Muscle layer of duodenum (tissue), 2 donors: ENCODE measurements at regions not wholly inside any gene's neighbourhood (a gene's known extent, or its start where the extent isn't known, plus 50 kb on each side); places are given as distances from the start of the nearest gene placed in this dataset.

Experiments used
- H3K27ac ChIP-seq: one replicate; pipeline ENCODE4 v1.7.0; 2013; ENCODE audit warnings: mild to moderate bottlenecking, low read length
- H3K27me3 ChIP-seq: one replicate; pipeline ENCODE4 v1.7.0; 2013; ENCODE audit warnings: low read depth, mild to moderate bottlenecking, control low read depth, low read length
- H3K36me3 ChIP-seq, 2 donors: one replicate each; pipeline ENCODE4 v1.7.0; 2013; ENCODE audit warnings: low read length in 2 of 2, control low read depth in 1 of 2, mild to moderate bottlenecking in 1 of 2; ENCODE audit not compliant: insufficient read depth in 2 of 2, control insufficient read depth in 1 of 2
- H3K4me1 ChIP-seq, 2 donors: one replicate each; pipeline ENCODE4 v1.7.0; 2013; ENCODE audit warnings: low read length in 2 of 2, mild to moderate bottlenecking in 2 of 2, control low read depth in 1 of 2, moderate library complexity in 1 of 2; ENCODE audit not compliant: insufficient read depth in 2 of 2, control insufficient read depth in 1 of 2
- H3K4me3 ChIP-seq, 2 donors: one replicate each; pipeline ENCODE4 v1.7.0; 2013; ENCODE audit warnings: low read length in 2 of 2, low read depth in 1 of 2, mild to moderate bottlenecking in 1 of 2
- H3K9me3 ChIP-seq, 2 donors: one replicate each; pipeline ENCODE4 v1.7.0; 2013; ENCODE audit warnings: low read length in 2 of 2, control low read depth in 1 of 2, mild to moderate bottlenecking in 1 of 2; ENCODE audit not compliant: control insufficient read depth in 1 of 2
- donor health status: healthy.

GRCh38 chr13:88303157-88303556 lies 632.0 kb downstream of the SLITRK5 start:
- H3K4me3 ChIP-seq: no peak overlapping the region
- H3K36me3 ChIP-seq: no peaks in the 10 kb centered on the region
- no peaks in the 10 kb centered on the region for H3K4me1 ChIP-seq
- no peaks in the 10 kb centered on the region for H3K9me3 ChIP-seq
- H3K27ac ChIP-seq: no peak overlapping the region
- H3K27me3 ChIP-seq: no peaks in the 10 kb centered on the region

GRCh38 chr13:88303605-88304004 lies 632.4 kb downstream of the SLITRK5 start:
- no peak overlapping the region for H3K4me3 ChIP-seq
- no peak overlapping the region for H3K27ac ChIP-seq
- H3K4me1 ChIP-seq: no peaks in the 10 kb centered on the region
- no peaks in the 10 kb centered on the region for H3K27me3 ChIP-seq
- H3K36me3 ChIP-seq: no peaks in the 10 kb centered on the region
- no peaks in the 10 kb centered on the region for H3K9me3 ChIP-seq

- Histone ChIP-seq H3K27ac (no peak overlapping the region), H3K4me3 (no peak overlapping the region), H3K36me3 (no peaks in the 10 kb centered on the region), H3K27me3 (no peaks in the 10 kb centered on the region), H3K9me3 (no peaks in the 10 kb centered on the region), H3K4me1 (no peaks in the 10 kb centered on the region)
These were observed 643.3 kb downstream of the SLITRK5 start for GRCh38 chr13:88314496-88314895.

GRCh38 chr13:88329066-88329465 lies 657.9 kb downstream of the SLITRK5 start:
- Histone ChIP-seq H3K4me1 (no peaks in the 10 kb centered on the region), H3K4me3 (no peak overlapping the region), H3K36me3 (no peaks in the 10 kb centered on the region), H3K27me3 (no peaks in the 10 kb centered on the region), H3K9me3 (peaks cover 0 to 4% of the 10 kb centered on the region in 2 donors), H3K27ac (no peak overlapping the region)

GRCh38 chr13:88339271-88339741 lies 668.1 kb downstream of the SLITRK5 start:
- no peaks in the 10 kb centered on the region for H3K36me3 ChIP-seq
- H3K4me1 ChIP-seq: no peaks in the 10 kb centered on the region
- H3K27ac ChIP-seq: no peak overlapping the region
- no peak overlapping the region for H3K4me3 ChIP-seq
- no peaks in the 10 kb centered on the region for H3K9me3 ChIP-seq
- H3K27me3 ChIP-seq: no peaks in the 10 kb centered on the region

- H3K9me3 ChIP-seq: peaks cover 0 to 8% of the 10 kb centered on the region in 2 donors
- H3K27me3 ChIP-seq: no peaks in the 10 kb centered on the region
- no peak overlapping the region for H3K27ac ChIP-seq
- H3K4me1 ChIP-seq: no peaks in the 10 kb centered on the region
- no peak overlapping the region for H3K4me3 ChIP-seq
- no peaks in the 10 kb centered on the region for H3K36me3 ChIP-seq
These were observed 674.1 kb downstream of the SLITRK5 start for GRCh38 chr13:88345171-88345847.

- no peaks in the 10 kb centered on the region for H3K36me3 ChIP-seq
- H3K4me3 ChIP-seq: no peak overlapping the region
- H3K9me3 ChIP-seq: peaks cover 0 to 2% of the 10 kb centered on the region in 2 donors
- no peak overlapping the region for H3K27ac ChIP-seq
- H3K4me1 ChIP-seq: no peaks in the 10 kb centered on the region
- H3K27me3 ChIP-seq: no peaks in the 10 kb centered on the region
These were observed 689.6 kb downstream of the SLITRK5 start for GRCh38 chr13:88360761-88361160.

- Histone ChIP-seq H3K27ac (no peak overlapping the region), H3K36me3 (no peaks in the 10 kb centered on the region), H3K4me3 (no peak overlapping the region), H3K4me1 (no peaks in the 10 kb centered on the region), H3K27me3 (no peaks in the 10 kb centered on the region), H3K9me3 (peaks cover 0 to 3% of the 10 kb centered on the region in 2 donors)
These were observed 698.7 kb downstream of the SLITRK5 start for GRCh38 chr13:88369866-88370265.

- no peak overlapping the region for H3K4me3 ChIP-seq
These were observed 705.7 kb downstream of the SLITRK5 start for GRCh38 chr13:88376760-88377388.

GRCh38 chr13:88377852-88378251 lies 706.7 kb downstream of the SLITRK5 start:
- no peak overlapping the region for H3K4me3 ChIP-seq
- no peak overlapping the region for H3K27ac ChIP-seq
- peaks cover 0 to 3% of the 10 kb centered on the region in 2 donors for H3K9me3 ChIP-seq
- no peaks in the 10 kb centered on the region for H3K27me3 ChIP-seq
- no peaks in the 10 kb centered on the region for H3K4me1 ChIP-seq
- H3K36me3 ChIP-seq: no peaks in the 10 kb centered on the region

More at GRCh38 chr13:88376760-88377388, 705.7 kb downstream of the SLITRK5 start:
- H3K27ac ChIP-seq: no peak overlapping the region
- H3K9me3 ChIP-seq: peaks cover 0 to 3% of the 10 kb centered on the region in 2 donors
- no peaks in the 10 kb centered on the region for H3K27me3 ChIP-seq
- H3K4me1 ChIP-seq: no peaks in the 10 kb centered on the region
- H3K36me3 ChIP-seq: no peaks in the 10 kb centered on the region

GRCh38 chr13:88384542-88384941 lies 713.4 kb downstream of the SLITRK5 start:
- Histone ChIP-seq H3K27ac (no peak overlapping the region), H3K36me3 (no peaks in the 10 kb centered on the region), H3K4me1 (no peaks in the 10 kb centered on the region), H3K9me3 (no peaks in the 10 kb centered on the region), H3K27me3 (no peaks in the 10 kb centered on the region), H3K4me3 (no peak overlapping the region)
